ENCODE measurements at regions not wholly inside any gene's neighbourhood (a gene's known extent, or its start where the extent isn't known, plus 50 kb on each side); places are given as distances from the start of the nearest gene placed in this dataset.

GRCh38 chr16:88297178-88297720 is 85.5 kb upstream of the ZNF469 start:
- Histone ChIP-seq H3K9me3 (ENCODE audit: low read length) (no peaks in the 10 kb centered on the region), H3K4me2 (ENCODE audit: low read length) (no peak overlapping the region), H2AFZ (ENCODE audit: low read length) (no peak overlapping the region), H3K4me1 (ENCODE audit: insufficient read depth, low read length, poor library complexity, severe bottlenecking) (no peaks in the 10 kb centered on the region), H3K36me3 (ENCODE audit: insufficient read depth, low read length) (no peaks in the 10 kb centered on the region), H4K20me1 (ENCODE audit: insufficient read depth, low read length) (no peaks in the 10 kb centered on the region), H3K9me2 (ENCODE audit: insufficient read depth, low read length) (no peaks in the 10 kb centered on the region), H3K27ac (ENCODE audit: low read depth, low read length, poor library complexity, severe bottlenecking) (no peak overlapping the region), H3K4me3 (ENCODE audit: low read depth, low read length, poor library complexity, severe bottlenecking) (no peak overlapping the region), H3K79me2 (ENCODE audit: insufficient read depth, low read depth, low read length) (no peaks in the 10 kb centered on the region)
- DNase-seq (ENCODE audit: low spot score), result no peak
- TF ChIP-seq CTCF (conservative IDR thresholded peaks at IDR 0.05; ENCODE audit: low read length), result no peak
- no peak for TF ChIP-seq EZH2phosphoT487 (IDR thresholded peaks at IDR 0.05; ENCODE audit: borderline replicate concordance, low read depth, low read length)
- intact Hi-C loops (cut with micrococcal nuclease; ENCODE audit: unreplicated experiment), result no loop called here
- no TSS peak for BruUV-seq (replicated peaks)
- ChIA-PET POLR2A (interaction anchor here (0.6 kb wide), 1 partner anchor 86 kb away, joined by 3 read pairs; the partner anchor contains the start of gene ZNF469), CTCF (ENCODE audit: unreplicated experiment) (no interaction called here)

- Histone ChIP-seq H3K4me3 (ENCODE audit: low read depth, low read length, poor library complexity, severe bottlenecking) (no peak overlapping the region), H3K9me3 (ENCODE audit: low read length) (no peaks in the 10 kb centered on the region), H3K9me2 (ENCODE audit: insufficient read depth, low read length) (no peaks in the 10 kb centered on the region), H3K27ac (ENCODE audit: low read depth, low read length, poor library complexity, severe bottlenecking) (no peak overlapping the region), H4K20me1 (ENCODE audit: insufficient read depth, low read length) (no peaks in the 10 kb centered on the region), H3K4me1 (ENCODE audit: insufficient read depth, low read length, poor library complexity, severe bottlenecking) (no peaks in the 10 kb centered on the region), H3K4me2 (ENCODE audit: low read length) (no peak overlapping the region), H3K79me2 (ENCODE audit: insufficient read depth, low read depth, low read length) (no peaks in the 10 kb centered on the region), H3K36me3 (ENCODE audit: insufficient read depth, low read length) (no peaks in the 10 kb centered on the region), H2AFZ (ENCODE audit: low read length) (no peak overlapping the region)
- ChIA-PET CTCF (ENCODE audit: unreplicated experiment) (no interaction called here), POLR2A (no interaction called here)
- BruUV-seq (replicated peaks), result no TSS peak
- intact Hi-C loops (cut with micrococcal nuclease; ENCODE audit: unreplicated experiment), result no loop called here
- DNase-seq (ENCODE audit: low spot score), result no peak
- TF ChIP-seq CTCF (conservative IDR thresholded peaks at IDR 0.05; ENCODE audit: low read length), result no peak
- no peak for TF ChIP-seq EZH2phosphoT487 (IDR thresholded peaks at IDR 0.05; ENCODE audit: borderline replicate concordance, low read depth, low read length)
These were observed 84.5 kb upstream of the ZNF469 start for GRCh38 chr16:88298181-88298832.

Data from OCI-LY7 (cell line).